ENCODE measurements at regions not wholly inside any gene's neighbourhood (a gene's known extent, or its start where the extent isn't known, plus 50 kb on each side); places are given as distances from the start of the nearest gene placed in this dataset.

- ATAC-seq (no peak), DNase-seq (no peak)
- Histone ChIP-seq H3K27ac (no peak overlapping the region), H3K9me3 (no peaks in the 10 kb centered on the region), H3K27me3 (no peaks in the 10 kb centered on the region), H3K4me1 (peaks cover 5 to 6% of the 10 kb centered on the region in 2 donors), H3K4me3 (no peak overlapping the region), H3K36me3 (no peaks in the 10 kb centered on the region)
- intact Hi-C loops (cut with DNase I), result no loop called here
- TF ChIP-seq CTCF (IDR thresholded peaks at IDR 0.05), result no peak
Measured at GRCh38 chr12:93113317-93114006, 184.4 kb upstream of the EEA1 start.

GRCh38 chr12:93115198-93115601 is 186.1 kb upstream of the EEA1 start:
- intact Hi-C loops (cut with DNase I), result no loop called here
- no peaks in the 10 kb centered on the region for H3K9me3 ChIP-seq
- no peaks in the 10 kb centered on the region for H3K27me3 ChIP-seq
- H3K4me3 ChIP-seq, result no peak overlapping the region
- H3K27ac ChIP-seq, result no peak overlapping the region
- DNase-seq (no peak), ATAC-seq (no peak)
- no peak for TF ChIP-seq CTCF (IDR thresholded peaks at IDR 0.05)
- H3K36me3 ChIP-seq, result no peaks in the 10 kb centered on the region
- H3K4me1 ChIP-seq, result peaks cover 5 to 6% of the 10 kb centered on the region in 2 donors

- Histone ChIP-seq H3K4me3 (no peak overlapping the region), H3K9me3 (no peaks in the 10 kb centered on the region), H3K36me3 (no peaks in the 10 kb centered on the region), H3K27me3 (no peaks in the 10 kb centered on the region), H3K4me1 (peaks cover 5 to 6% of the 10 kb centered on the region in 2 donors), H3K27ac (no peak overlapping the region)
- TF ChIP-seq CTCF (IDR thresholded peaks at IDR 0.05), result no peak
- ATAC-seq, result no peak
- DNase-seq, result no peak
- intact Hi-C loops (cut with DNase I), result no loop called here
Measured at GRCh38 chr12:93115646-93116045, 186.6 kb upstream of the EEA1 start.

GRCh38 chr12:93116632-93117031 is 187.5 kb upstream of the EEA1 start:
- H3K4me3 ChIP-seq, result no peak overlapping the region
- H3K27ac ChIP-seq, result no peak overlapping the region
- H3K4me1 ChIP-seq, result peaks cover 5 to 10% of the 10 kb centered on the region in 2 donors
- no peak for DNase-seq
- no peaks in the 10 kb centered on the region for H3K36me3 ChIP-seq
- H3K27me3 ChIP-seq, result no peaks in the 10 kb centered on the region
- intact Hi-C loops (cut with DNase I), result no loop called here
- peak; percentile 96 for ATAC-seq
- no peak for TF ChIP-seq CTCF (IDR thresholded peaks at IDR 0.05)
- H3K9me3 ChIP-seq, result no peaks in the 10 kb centered on the region

GRCh38 chr12:93121729-93122488 is 192.8 kb upstream of the EEA1 start:
- no peaks in the 10 kb centered on the region for H3K36me3 ChIP-seq
- H3K4me1 ChIP-seq, result peaks cover 6 to 21% of the 10 kb centered on the region in 2 donors
- H3K4me3 ChIP-seq, result no peak overlapping the region
- intact Hi-C loops (cut with DNase I), result no loop called here
- ATAC-seq (no peak), DNase-seq (no peak)
- TF ChIP-seq CTCF (IDR thresholded peaks at IDR 0.05), result no peak
- no peaks in the 10 kb centered on the region for H3K9me3 ChIP-seq
- H3K27ac ChIP-seq, result peak overlapping the region; percentile 39 to 43
- no peaks in the 10 kb centered on the region for H3K27me3 ChIP-seq

All from left lung (tissue), 4 donors.